ENCODE measurements at regions not wholly inside any gene's neighbourhood (a gene's known extent, or its start where the extent isn't known, plus 50 kb on each side); places are given as distances from the start of the nearest gene placed in this dataset.
"Not testable (repeated sequence)": the region's sequence is repeated elsewhere in the genome, so short reads cannot be mapped to it uniquely, and the experiment has no call there.

GRCh38 chr20:26003959-26004358, 307.3 kb upstream of the ZNF337 start:
- not testable (repeated sequence) for H3K27me3 ChIP-seq (ENCODE audit: insufficient read depth, low read depth); H3K4me3 ChIP-seq (IDR thresholded peaks at IDR 0.05; ENCODE audit: insufficient read depth, low read depth, low read length); H3K4me2 ChIP-seq; H3K4me1 ChIP-seq (ENCODE audit: low read depth, poor library complexity, severe bottlenecking); H3K27ac ChIP-seq; H2AFZ ChIP-seq (ENCODE audit: low read depth); H3K79me2 ChIP-seq (ENCODE audit: insufficient read depth, low read depth); H3K36me3 ChIP-seq (ENCODE audit: insufficient read depth); H4K20me1 ChIP-seq (ENCODE audit: insufficient read depth); H3K9ac ChIP-seq

GRCh38 chr20:25997367-25998038, 300.9 kb upstream of the ZNF337 start:
- not testable (repeated sequence) for H3K4me2 ChIP-seq; H3K36me3 ChIP-seq (ENCODE audit: insufficient read depth); H3K27me3 ChIP-seq (ENCODE audit: insufficient read depth, low read depth); H3K27ac ChIP-seq; H2AFZ ChIP-seq (ENCODE audit: low read depth); H3K79me2 ChIP-seq (ENCODE audit: insufficient read depth, low read depth); H3K9ac ChIP-seq; H4K20me1 ChIP-seq (ENCODE audit: insufficient read depth); H3K4me1 ChIP-seq (ENCODE audit: low read depth, poor library complexity, severe bottlenecking); H3K4me3 ChIP-seq (IDR thresholded peaks at IDR 0.05; ENCODE audit: insufficient read depth, low read depth, low read length)

GRCh38 chr20:25992146-25992545, 295.5 kb upstream of the ZNF337 start:
- H3K4me2 ChIP-seq: no peak overlapping the region
- H2AFZ ChIP-seq (ENCODE audit: low read depth): no peak overlapping the region
- H3K27me3 ChIP-seq (ENCODE audit: insufficient read depth, low read depth): no peaks in the 10 kb centered on the region
- no peak overlapping the region for H3K9ac ChIP-seq
- no peaks in the 10 kb centered on the region for H3K4me1 ChIP-seq (ENCODE audit: low read depth, poor library complexity, severe bottlenecking)
- H4K20me1 ChIP-seq (ENCODE audit: insufficient read depth): no peaks in the 10 kb centered on the region
- H3K36me3 ChIP-seq (ENCODE audit: insufficient read depth): no peaks in the 10 kb centered on the region
- no peak overlapping the region for H3K4me3 ChIP-seq (IDR thresholded peaks at IDR 0.05; ENCODE audit: insufficient read depth, low read depth, low read length)
- no peak for TF ChIP-seq CTCF (conservative IDR thresholded peaks at IDR 0.05; ENCODE audit: low read depth, low read length)
- no peaks in the 10 kb centered on the region for H3K79me2 ChIP-seq (ENCODE audit: insufficient read depth, low read depth)
- no peak overlapping the region for H3K27ac ChIP-seq

- H2AFZ ChIP-seq (ENCODE audit: low read depth): no peak overlapping the region
- H4K20me1 ChIP-seq (ENCODE audit: insufficient read depth): no peaks in the 10 kb centered on the region
- no peaks in the 10 kb centered on the region for H3K27me3 ChIP-seq (ENCODE audit: insufficient read depth, low read depth)
- H3K36me3 ChIP-seq (ENCODE audit: insufficient read depth): no peaks in the 10 kb centered on the region
- H3K4me3 ChIP-seq (IDR thresholded peaks at IDR 0.05; ENCODE audit: insufficient read depth, low read depth, low read length): no peak overlapping the region
- no peak overlapping the region for H3K4me2 ChIP-seq
- no peak for TF ChIP-seq CTCF (conservative IDR thresholded peaks at IDR 0.05; ENCODE audit: low read depth, low read length)
- H3K79me2 ChIP-seq (ENCODE audit: insufficient read depth, low read depth): no peaks in the 10 kb centered on the region
- H3K4me1 ChIP-seq (ENCODE audit: low read depth, poor library complexity, severe bottlenecking): no peaks in the 10 kb centered on the region
- H3K27ac ChIP-seq: no peak overlapping the region
- H3K9ac ChIP-seq: no peak overlapping the region
Measured at GRCh38 chr20:25991756-25992130, 295.1 kb upstream of the ZNF337 start.

- no peak overlapping the region for H3K27ac ChIP-seq
- no peak overlapping the region for H2AFZ ChIP-seq (ENCODE audit: low read depth)
- H3K79me2 ChIP-seq (ENCODE audit: insufficient read depth, low read depth): no peaks in the 10 kb centered on the region
- no peak for TF ChIP-seq CTCF (conservative IDR thresholded peaks at IDR 0.05; ENCODE audit: low read depth, low read length)
- no peak overlapping the region for H3K9ac ChIP-seq
- no peak overlapping the region for H3K4me2 ChIP-seq
- H3K36me3 ChIP-seq (ENCODE audit: insufficient read depth): no peaks in the 10 kb centered on the region
- H3K27me3 ChIP-seq (ENCODE audit: insufficient read depth, low read depth): no peaks in the 10 kb centered on the region
- no peak overlapping the region for H3K4me3 ChIP-seq (IDR thresholded peaks at IDR 0.05; ENCODE audit: insufficient read depth, low read depth, low read length)
- no peaks in the 10 kb centered on the region for H4K20me1 ChIP-seq (ENCODE audit: insufficient read depth)
- no peaks in the 10 kb centered on the region for H3K4me1 ChIP-seq (ENCODE audit: low read depth, poor library complexity, severe bottlenecking)
Measured at GRCh38 chr20:25991051-25991755, 294.6 kb upstream of the ZNF337 start.

GRCh38 chr20:25989686-25990085, 293.0 kb upstream of the ZNF337 start:
- not testable (repeated sequence) for H2AFZ ChIP-seq (ENCODE audit: low read depth); H3K4me1 ChIP-seq (ENCODE audit: low read depth, poor library complexity, severe bottlenecking); H3K4me3 ChIP-seq (IDR thresholded peaks at IDR 0.05; ENCODE audit: insufficient read depth, low read depth, low read length); H4K20me1 ChIP-seq (ENCODE audit: insufficient read depth); H3K9ac ChIP-seq; H3K36me3 ChIP-seq (ENCODE audit: insufficient read depth); H3K27ac ChIP-seq; H3K4me2 ChIP-seq; H3K27me3 ChIP-seq (ENCODE audit: insufficient read depth, low read depth); H3K79me2 ChIP-seq (ENCODE audit: insufficient read depth, low read depth)

Data from KMS-11 (cell line).